ENCODE measurements at regions not wholly inside any gene's neighbourhood (a gene's known extent, or its start where the extent isn't known, plus 50 kb on each side); places are given as distances from the start of the nearest gene placed in this dataset.

- no peak for TF ChIP-seq CTCF (IDR thresholded peaks at IDR 0.05)
- TF ChIP-seq POLR2A (IDR thresholded peaks at IDR 0.05; ENCODE audit: low read depth) = no peak
These were observed 54.9 kb downstream of the ZBTB9 start for GRCh38 chr6:33508935-33509926.

Data from esophagus muscularis mucosa (tissue), 3 donors.